ENCODE measurements at regions not wholly inside any gene's neighbourhood (a gene's known extent, or its start where the extent isn't known, plus 50 kb on each side); places are given as distances from the start of the nearest gene placed in this dataset.

GRCh38 chr3:98954791-98955604, 53.5 kb upstream of the DCBLD2 start:
- H3K23ac ChIP-seq (ENCODE audit: insufficient read length, low read depth, low read length) = no peak overlapping the region
- H3K9ac ChIP-seq (ENCODE audit: extremely low read depth, insufficient read length, low read length) = no peak overlapping the region
- no peak overlapping the region for H3T11ph ChIP-seq (ENCODE audit: low read length)
- H3K79me1 ChIP-seq (ENCODE audit: insufficient read depth, low read depth, low read length, poor library complexity, severe bottlenecking) = no peaks in the 10 kb centered on the region
- no peak overlapping the region for H2AK5ac ChIP-seq (ENCODE audit: insufficient read length, low read length)
- Mint-ChIP-seq H3K27ac (no peak overlapping the region), H3K4me3 (no peak overlapping the region), H3K4me1 (peaks cover 3 to 4% of the 10 kb centered on the region in 2 experiments; a peak in 2 of 4 replicates), H3K9me3 (no peaks in the 10 kb centered on the region; a peak in 1 of 5 replicates), H3K27me3 (ENCODE audit: low read depth) (no peaks in the 10 kb centered on the region), H3K36me3 (ENCODE audit: insufficient read depth in 1 of 3, low read depth in 3 of 3) (no peaks in the 10 kb centered on the region; a peak in 1 of 7 replicates)
- H2BK12ac ChIP-seq (ENCODE audit: insufficient read length, low read depth, low read length) = no peak overlapping the region
- no peak overlapping the region for H3K4me2 ChIP-seq (ENCODE audit: insufficient read depth, insufficient read length, low read length)
- H2BK5ac ChIP-seq (ENCODE audit: insufficient read length, low read length) = no peak overlapping the region
- no peak overlapping the region for H3K56ac ChIP-seq (ENCODE audit: insufficient read length, low read depth, low read length)
- no peak overlapping the region for H4K5ac ChIP-seq (ENCODE audit: insufficient read length, low read depth, low read length)
- no peaks in the 10 kb centered on the region for H3K4me1 ChIP-seq (ENCODE audit: insufficient read depth, low read length)
- H2BK20ac ChIP-seq (ENCODE audit: low read depth, low read length, poor library complexity, severe bottlenecking) = no peak overlapping the region
- no peak overlapping the region for H3K27ac ChIP-seq (ENCODE audit: insufficient read length, low read depth, low read length)
- no peaks in the 10 kb centered on the region for H3K79me2 ChIP-seq (ENCODE audit: insufficient read depth, low read length)
- no peak overlapping the region for H3K18ac ChIP-seq (ENCODE audit: insufficient read length, low read depth, low read length)
- no peak for DNase-seq
- no peak overlapping the region for H4K91ac ChIP-seq (ENCODE audit: insufficient read length, low read depth, low read length)
- H2AFZ ChIP-seq (ENCODE audit: low read length) = no peak overlapping the region
- no peak overlapping the region for H2BK120ac ChIP-seq (ENCODE audit: low read depth, low read length, poor library complexity, severe bottlenecking)
- no peak overlapping the region for H4K8ac ChIP-seq (replicated peaks; ENCODE audit: insufficient read length, low read depth, low read length)
- no peak overlapping the region for H3K14ac ChIP-seq (ENCODE audit: insufficient read depth, low read length)
- no peak overlapping the region for H2BK15ac ChIP-seq (ENCODE audit: low read depth, low read length)
- H3K23me2 ChIP-seq (ENCODE audit: insufficient read length, low read depth, low read length, poor library complexity, severe bottlenecking) = no peaks in the 10 kb centered on the region
- no peak overlapping the region for H3K4ac ChIP-seq (ENCODE audit: low read depth, low read length)
- no peaks in the 10 kb centered on the region for H4K20me1 ChIP-seq (ENCODE audit: control insufficient read depth, insufficient read depth, insufficient read length)
- no peak for TF ChIP-seq CTCF (conservative IDR thresholded peaks at IDR 0.05)
- WGBS (ENCODE audit: extremely low coverage, insufficient read length, low lambda C conversion rate) = no CpG with 5 or more reads among the region's 3 CpGs
- no peaks in the 10 kb centered on the region for H3K27me3 ChIP-seq (ENCODE audit: insufficient read depth, low read length)
- no peaks in the 10 kb centered on the region for H3K9me3 ChIP-seq (ENCODE audit: control insufficient read depth, low read depth, low read length)
